ENCODE measurements at regions not wholly inside any gene's neighbourhood (a gene's known extent, or its start where the extent isn't known, plus 50 kb on each side); places are given as distances from the start of the nearest gene placed in this dataset.

GRCh38 chr13:89900104-89900765 lies 1447.3 kb upstream of the MIR17HG start:
- no peak for DNase-seq (ENCODE audit: low spot score)

- DNase-seq (ENCODE audit: low spot score), result no peak
Observed at GRCh38 chr13:89902223-89902622, 1445.3 kb upstream of the MIR17HG start.

GRCh38 chr13:89903115-89903514 lies 1444.4 kb upstream of the MIR17HG start:
- DNase-seq (ENCODE audit: low spot score), result no peak

GRCh38 chr13:89910166-89910565 lies 1437.3 kb upstream of the MIR17HG start:
- DNase-seq (ENCODE audit: low spot score), result no peak

GRCh38 chr13:89916551-89916950 lies 1430.9 kb upstream of the MIR17HG start:
- DNase-seq (ENCODE audit: low spot score), result no peak

- no peak for DNase-seq (ENCODE audit: low spot score)
Observed at GRCh38 chr13:89920461-89920860, 1427.0 kb upstream of the MIR17HG start.

- DNase-seq (ENCODE audit: low spot score), result no peak
Observed at GRCh38 chr13:89923052-89923451, 1424.4 kb upstream of the MIR17HG start.

- no peak for DNase-seq (ENCODE audit: low spot score)
Observed at GRCh38 chr13:89923736-89924135, 1423.8 kb upstream of the MIR17HG start.

- no peak for DNase-seq (ENCODE audit: low spot score)
Observed at GRCh38 chr13:89925107-89925506, 1422.4 kb upstream of the MIR17HG start.

GRCh38 chr13:89930861-89931260 lies 1416.6 kb upstream of the MIR17HG start:
- no peak for DNase-seq (ENCODE audit: low spot score)

GRCh38 chr13:89932902-89933301 lies 1414.6 kb upstream of the MIR17HG start:
- no peak for DNase-seq (ENCODE audit: low spot score)

- DNase-seq (ENCODE audit: low spot score), result no peak
Observed at GRCh38 chr13:89936256-89936655, 1411.2 kb upstream of the MIR17HG start.

GRCh38 chr13:89937420-89937819 lies 1410.1 kb upstream of the MIR17HG start:
- DNase-seq (ENCODE audit: low spot score), result no peak

- no peak for DNase-seq (ENCODE audit: low spot score)
Observed at GRCh38 chr13:89940383-89940782, 1407.1 kb upstream of the MIR17HG start.

GRCh38 chr13:89943139-89943538 lies 1404.3 kb upstream of the MIR17HG start:
- no peak for DNase-seq (ENCODE audit: low spot score)

GRCh38 chr13:89950225-89950624 lies 1397.3 kb upstream of the MIR17HG start:
- no peak for DNase-seq (ENCODE audit: low spot score)

GRCh38 chr13:89951341-89951740 lies 1396.1 kb upstream of the MIR17HG start:
- DNase-seq (ENCODE audit: low spot score), result no peak

GRCh38 chr13:89953581-89953980 lies 1393.9 kb upstream of the MIR17HG start:
- no peak for DNase-seq (ENCODE audit: low spot score)

GRCh38 chr13:89955773-89956172 lies 1391.7 kb upstream of the MIR17HG start:
- no peak for DNase-seq (ENCODE audit: low spot score)

GRCh38 chr13:89959074-89959473 lies 1388.4 kb upstream of the MIR17HG start:
- no peak for DNase-seq (ENCODE audit: low spot score)

- no peak for DNase-seq (ENCODE audit: low spot score)
Observed at GRCh38 chr13:89965252-89965651, 1382.2 kb upstream of the MIR17HG start.

- no peak for DNase-seq (ENCODE audit: low spot score)
Observed at GRCh38 chr13:89966524-89966923, 1381.0 kb upstream of the MIR17HG start.

- DNase-seq (ENCODE audit: low spot score), result no peak
Observed at GRCh38 chr13:89967701-89968100, 1379.8 kb upstream of the MIR17HG start.

- DNase-seq (ENCODE audit: low spot score), result no peak
Observed at GRCh38 chr13:89968470-89968869, 1379.0 kb upstream of the MIR17HG start.

GRCh38 chr13:89970353-89970709 lies 1377.2 kb upstream of the MIR17HG start:
- DNase-seq (ENCODE audit: low spot score), result no peak

Measured in ecto neural progenitor cell (in vitro differentiated cells).